ENCODE measurements at regions not wholly inside any gene's neighbourhood (a gene's known extent, or its start where the extent isn't known, plus 50 kb on each side); places are given as distances from the start of the nearest gene placed in this dataset.

DNA sequence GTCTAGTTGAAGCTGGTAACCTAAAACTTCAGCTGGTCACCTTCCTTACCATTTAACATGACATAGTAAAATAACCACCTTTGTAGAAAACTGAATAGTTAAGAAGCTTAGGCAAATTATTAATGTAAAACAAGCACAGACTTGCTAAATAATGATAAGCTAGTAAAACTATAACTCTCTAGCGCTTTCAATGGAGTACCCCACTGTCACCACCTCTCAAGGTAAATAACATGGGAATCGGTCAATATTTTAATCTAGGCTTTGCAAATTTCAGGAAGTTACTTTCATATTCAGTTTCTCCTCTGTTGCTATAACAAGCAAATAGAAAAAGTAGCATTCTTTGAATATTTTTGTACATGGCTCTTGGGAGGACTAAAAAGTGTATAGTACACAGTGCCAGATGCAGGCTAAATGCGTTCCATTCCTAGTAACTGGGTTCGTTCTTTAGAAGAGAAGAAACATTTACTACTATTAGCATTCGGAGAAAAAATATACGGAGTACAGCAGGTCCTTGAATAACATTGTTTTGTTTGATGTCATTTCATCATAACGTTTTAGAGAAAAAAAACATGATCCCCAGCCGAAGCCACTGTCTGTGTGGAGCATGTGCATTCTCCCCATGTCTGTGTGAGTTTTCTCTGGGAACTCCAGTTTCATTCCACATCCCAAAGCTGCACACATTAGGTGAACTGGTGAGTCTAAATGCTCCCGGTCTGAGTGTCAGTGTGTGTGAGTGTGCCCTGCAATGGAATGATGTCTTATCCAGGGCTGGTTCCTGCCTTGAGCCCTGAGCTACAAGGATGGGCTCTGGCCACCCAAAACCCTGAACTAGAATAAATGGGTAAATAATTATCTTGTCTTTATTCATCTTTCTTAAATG is 52.5 kb downstream of the EPRS1 start:
- peak; percentile 52 for FAIRE-seq

DNA sequence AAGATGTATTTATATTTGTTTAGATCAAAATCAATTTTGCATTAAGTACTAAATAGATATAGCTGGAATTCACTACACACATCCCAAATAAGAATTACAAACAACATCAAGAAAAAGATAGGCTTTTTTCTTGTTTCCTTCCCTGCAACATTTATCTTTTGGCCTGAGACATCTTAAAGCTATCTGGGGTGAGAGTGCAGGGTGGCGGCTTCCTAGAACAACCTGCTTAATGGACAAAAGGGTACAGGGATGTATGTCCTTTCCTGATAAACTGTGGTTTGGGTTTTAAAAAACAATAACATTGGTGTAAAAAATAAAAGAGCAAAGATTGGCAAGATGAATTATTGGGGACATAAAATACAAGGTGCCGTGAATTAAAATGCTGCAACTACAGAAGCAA is 54.4 kb downstream of the EPRS1 start:
- FAIRE-seq: peak; percentile 40

DNA sequence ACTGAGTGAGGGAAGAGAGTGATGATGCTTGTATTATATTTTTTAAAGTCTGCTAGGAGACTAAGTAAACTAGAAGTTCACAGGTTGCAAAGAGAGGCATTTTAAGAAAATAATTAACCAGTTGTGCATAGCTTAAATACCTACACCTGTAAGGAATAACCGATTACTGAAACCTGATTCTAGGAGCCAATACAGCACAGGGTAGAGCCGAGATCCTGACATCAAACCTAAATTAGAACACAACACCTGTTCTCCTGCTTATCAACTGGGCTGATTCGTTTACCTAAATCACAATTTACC is 54.8 kb downstream of the EPRS1 start:
- no peak for FAIRE-seq

DNA sequence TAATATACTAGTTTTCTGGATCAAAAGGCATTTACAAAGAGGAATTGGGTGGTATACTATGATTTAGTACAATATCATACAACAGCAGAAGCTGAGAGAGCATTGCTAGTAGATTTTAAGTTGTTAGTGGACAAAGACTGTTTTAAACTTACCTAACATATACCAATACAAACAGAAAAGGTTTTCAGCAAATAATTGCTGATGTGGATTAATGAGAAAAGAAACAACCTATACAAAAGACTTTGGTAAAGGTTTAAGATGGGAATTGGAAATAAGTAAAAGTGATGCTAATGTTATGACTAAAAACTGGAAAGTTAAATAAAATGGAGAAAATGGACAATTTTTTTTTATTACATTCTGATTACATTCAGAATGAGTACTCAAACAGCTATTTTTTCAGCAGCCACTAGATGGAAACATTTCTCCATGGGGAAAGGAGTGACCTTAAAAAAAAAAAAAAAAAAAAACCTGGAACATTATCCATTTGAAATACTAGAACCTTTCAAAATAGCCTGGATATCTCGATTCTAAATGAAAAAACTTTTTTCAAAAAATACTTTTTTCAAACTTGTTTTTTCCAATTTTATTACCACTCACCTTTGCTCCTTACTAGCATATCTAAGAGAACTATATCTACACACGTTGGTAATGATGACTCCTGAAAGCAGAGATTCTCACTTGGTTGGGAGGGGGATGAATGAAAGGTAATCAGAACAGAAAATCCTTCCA is 55.4 kb downstream of the EPRS1 start:
- peak; percentile 99 for FAIRE-seq

DNA sequence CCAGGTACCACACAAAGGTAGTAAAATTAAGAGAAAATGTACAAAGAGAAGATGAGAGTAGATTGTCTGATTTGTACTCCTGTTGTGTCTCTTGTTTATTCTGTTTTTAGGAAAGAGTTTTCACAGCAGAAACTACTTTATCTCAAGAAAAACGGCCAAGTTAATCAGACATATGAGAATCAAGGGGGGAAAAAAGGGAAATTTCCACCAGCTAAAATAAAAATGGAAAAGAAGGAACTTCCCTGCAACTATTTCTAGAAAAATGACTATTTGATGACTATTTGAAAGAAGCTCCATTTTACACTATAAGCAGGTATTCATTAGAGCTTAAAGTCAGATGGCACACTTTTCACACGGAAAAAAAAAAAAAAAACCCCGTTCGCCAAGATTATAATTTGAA is 56.5 kb downstream of the EPRS1 start:
- no peak for FAIRE-seq

DNA sequence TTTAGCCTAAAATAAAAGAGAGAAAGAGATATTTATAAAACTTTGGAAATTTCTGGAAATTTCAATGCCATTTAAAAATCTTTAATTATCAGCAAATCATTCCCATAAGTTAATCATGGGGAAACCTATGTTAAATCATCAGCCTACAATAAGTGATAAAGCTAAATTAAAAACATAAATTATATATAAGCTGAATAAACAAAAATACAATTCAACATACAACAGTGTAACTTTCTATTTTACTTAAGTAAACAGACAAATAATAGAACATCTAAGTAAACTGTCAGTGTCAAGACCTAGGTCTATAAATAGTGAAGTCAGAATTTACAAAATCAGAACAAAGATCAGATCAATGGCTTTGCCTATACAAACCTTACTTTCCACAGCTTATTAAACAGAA is 57.5 kb downstream of the EPRS1 start:
- FAIRE-seq: peak; percentile 90

DNA sequence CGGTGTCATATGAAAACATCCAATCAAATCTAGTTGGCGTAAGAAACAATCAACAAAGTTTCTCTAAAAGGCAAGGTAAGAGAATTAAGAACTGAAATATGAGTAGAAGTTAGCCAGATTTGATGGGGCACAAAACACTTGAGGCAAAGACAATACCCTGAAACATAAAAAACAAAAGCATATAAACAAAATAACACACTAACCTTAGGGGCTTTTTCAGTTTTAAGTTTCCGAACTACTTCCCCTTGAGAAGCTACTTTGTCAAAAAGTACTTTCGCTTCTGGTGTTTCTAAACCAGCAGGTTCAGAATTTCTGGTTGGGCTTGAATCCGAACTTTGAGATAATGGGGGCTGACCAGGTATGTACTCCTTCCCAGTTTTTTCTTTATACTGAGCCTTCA is 57.9 kb downstream of the EPRS1 start:
- no peak for FAIRE-seq

DNA sequence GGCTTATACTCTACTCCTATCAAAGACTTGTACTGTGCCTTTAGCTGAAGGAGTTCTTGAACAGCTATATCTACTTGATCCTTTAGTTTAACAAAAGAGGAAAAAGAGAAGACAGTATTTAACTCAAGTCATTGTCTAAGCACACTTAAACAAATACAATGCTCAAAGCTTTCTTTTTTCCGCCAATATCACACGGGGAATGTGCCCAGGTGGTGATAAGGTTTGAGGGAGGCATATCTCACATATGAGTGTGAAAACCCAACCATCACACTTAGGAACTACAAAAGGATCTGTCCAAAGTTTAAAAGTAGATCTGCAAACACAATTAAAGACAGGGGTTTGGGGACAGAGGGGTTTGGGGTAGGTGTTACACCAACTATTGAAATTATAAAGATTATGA is 59.0 kb upstream of the SLC30A10 start:
- FAIRE-seq: no peak

DNA sequence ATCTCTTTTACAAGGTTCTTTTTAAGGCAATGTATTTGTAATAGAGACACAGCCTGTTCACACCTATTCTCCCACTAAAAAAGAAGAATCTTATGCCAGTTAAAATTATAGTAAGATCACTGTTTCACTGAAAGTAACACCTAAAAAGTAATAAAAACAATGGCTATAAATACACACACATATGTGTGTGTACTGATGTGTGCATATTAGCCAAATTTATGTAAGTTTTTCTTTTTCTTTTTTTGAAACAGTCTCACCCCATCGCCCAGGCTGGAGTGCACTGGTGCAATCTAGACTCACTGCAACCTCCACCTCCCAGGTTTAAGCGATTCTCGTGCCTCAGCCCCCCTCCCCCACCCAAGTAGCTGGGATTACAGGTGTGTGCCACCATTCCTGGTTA is 56.8 kb upstream of the SLC30A10 start:
- FAIRE-seq: no peak

All from TTC549 (cell line).